ENCODE measurements at regions not wholly inside any gene's neighbourhood (a gene's known extent, or its start where the extent isn't known, plus 50 kb on each side); places are given as distances from the start of the nearest gene placed in this dataset.
"Not testable (repeated sequence)": the region's sequence is repeated elsewhere in the genome, so short reads cannot be mapped to it uniquely, and the experiment has no call there.

DNA sequence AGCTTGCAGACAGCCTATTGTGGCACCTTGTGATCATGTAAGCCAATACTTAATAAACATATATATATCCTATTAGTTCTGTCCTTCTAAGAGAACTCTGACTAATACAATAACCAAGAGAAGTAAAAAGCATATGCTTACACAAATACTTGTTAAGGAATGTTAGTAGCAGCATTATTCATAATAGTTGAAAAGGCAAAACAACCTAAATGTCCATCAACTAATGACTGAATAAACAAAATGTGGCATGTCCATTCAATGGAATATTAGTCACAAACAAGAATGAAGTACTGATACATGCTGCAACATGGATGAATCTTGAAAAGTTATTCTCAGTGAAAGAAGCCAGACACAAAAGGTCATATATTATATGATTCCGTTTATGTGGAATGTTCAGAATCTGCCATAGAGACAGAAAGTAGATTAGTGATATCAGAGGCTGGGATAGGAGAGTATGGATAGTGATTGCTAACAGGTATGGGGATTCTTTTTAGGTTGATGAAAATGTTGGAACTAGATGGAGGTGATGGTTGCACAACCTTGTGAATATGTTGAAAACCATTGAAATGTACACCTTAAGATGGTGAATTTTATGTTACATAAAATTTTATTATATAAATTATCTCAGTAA, 112.5 kb upstream of the UNC5B start:
- intact Hi-C loops (cut with DNase I, micrococcal nuclease) = no loop called here
- no peak overlapping the region for H3K27ac Mint-ChIP-seq
- H3K4me3 Mint-ChIP-seq = no peak overlapping the region

GRCh38 chr10:71103961-71104360, 108.4 kb upstream of the UNC5B start:
- no peak overlapping the region for H3K27ac ChIP-seq (ENCODE audit: low read depth in 1 of 2, low read length in 2 of 2)
- ChIA-PET CTCF (no interaction called here), POLR2A (no interaction called here)
- no peaks in the 10 kb centered on the region for H3K4me1 ChIP-seq (ENCODE audit: insufficient read depth, low read length)
- no peaks in the 10 kb centered on the region for H3K36me3 ChIP-seq (ENCODE audit: insufficient read depth, low read length)
- no peak for DNase-seq
- no peaks in the 10 kb centered on the region for H3K36me3 Mint-ChIP-seq (ENCODE audit: low read depth)
- H3K27me3 Mint-ChIP-seq = peaks cover 13% of the 10 kb centered on the region
- H3K27ac Mint-ChIP-seq = no peak overlapping the region
- H3K27me3 ChIP-seq (ENCODE audit: control insufficient read depth in 1 of 2, insufficient read depth in 2 of 2, low read length in 2 of 2) = peaks cover 0 to 5% of the 10 kb centered on the region in 2 experiments
- ATAC-seq (ENCODE audit: poor library complexity) = no peak
- no peak overlapping the region for H3K4me3 Mint-ChIP-seq
- no peak overlapping the region for H3K4me3 ChIP-seq (ENCODE audit: low read length)
- intact Hi-C loops (cut with DNase I, micrococcal nuclease) = no loop called here
- H3K9me3 Mint-ChIP-seq = no peaks in the 10 kb centered on the region
- peaks cover 0 to 7% of the 10 kb centered on the region in 2 experiments for H3K9me3 ChIP-seq (ENCODE audit: control insufficient read depth in 1 of 2, insufficient read depth in 1 of 2, low read length in 2 of 2)
- TF ChIP-seq, protein P1, sequence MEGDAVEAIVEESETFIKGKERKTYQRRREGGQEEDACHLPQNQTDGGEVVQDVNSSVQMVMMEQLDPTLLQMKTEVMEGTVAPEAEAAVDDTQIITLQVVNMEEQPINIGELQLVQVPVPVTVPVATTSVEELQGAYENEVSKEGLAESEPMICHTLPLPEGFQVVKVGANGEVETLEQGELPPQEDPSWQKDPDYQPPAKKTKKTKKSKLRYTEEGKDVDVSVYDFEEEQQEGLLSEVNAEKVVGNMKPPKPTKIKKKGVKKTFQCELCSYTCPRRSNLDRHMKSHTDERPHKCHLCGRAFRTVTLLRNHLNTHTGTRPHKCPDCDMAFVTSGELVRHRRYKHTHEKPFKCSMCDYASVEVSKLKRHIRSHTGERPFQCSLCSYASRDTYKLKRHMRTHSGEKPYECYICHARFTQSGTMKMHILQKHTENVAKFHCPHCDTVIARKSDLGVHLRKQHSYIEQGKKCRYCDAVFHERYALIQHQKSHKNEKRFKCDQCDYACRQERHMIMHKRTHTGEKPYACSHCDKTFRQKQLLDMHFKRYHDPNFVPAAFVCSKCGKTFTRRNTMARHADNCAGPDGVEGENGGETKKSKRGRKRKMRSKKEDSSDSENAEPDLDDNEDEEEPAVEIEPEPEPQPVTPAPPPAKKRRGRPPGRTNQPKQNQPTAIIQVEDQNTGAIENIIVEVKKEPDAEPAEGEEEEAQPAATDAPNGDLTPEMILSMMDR (IDR thresholded peaks at IDR 0.05) = no peak
- H3K4me1 Mint-ChIP-seq (ENCODE audit: low read depth) = no peaks in the 10 kb centered on the region

More for the DNA sequence above, 112.5 kb upstream of the UNC5B start:
- POLR2A ChIA-PET = no interaction called here
- DNase-seq (no peak), ATAC-seq (ENCODE audit: poor library complexity) (no peak)
- H3K27me3 ChIP-seq (ENCODE audit: control insufficient read depth in 1 of 2, insufficient read depth in 2 of 2, low read length in 2 of 2) = peaks cover 0 to 5% of the 10 kb centered on the region in 2 experiments
- Mint-ChIP-seq H3K9me3 (no peaks in the 10 kb centered on the region), H3K27me3 (peaks cover 34% of the 10 kb centered on the region), H3K4me1 (ENCODE audit: low read depth) (no peaks in the 10 kb centered on the region), H3K36me3 (ENCODE audit: low read depth) (no peaks in the 10 kb centered on the region)
- no peaks in the 10 kb centered on the region for H3K4me1 ChIP-seq (ENCODE audit: insufficient read depth, low read length)
- H3K9me3 ChIP-seq (ENCODE audit: control insufficient read depth in 1 of 2, insufficient read depth in 1 of 2, low read length in 2 of 2) = no peaks in the 10 kb centered on the region
- H3K4me3 ChIP-seq (ENCODE audit: low read length) = no peak overlapping the region
- TF ChIP-seq, protein P1 (IDR thresholded peaks at IDR 0.05) = no peak
- H3K27ac ChIP-seq (ENCODE audit: low read depth in 1 of 2, low read length in 2 of 2) = no peak overlapping the region
- CTCF ChIA-PET = no interaction called here
- no peaks in the 10 kb centered on the region for H3K36me3 ChIP-seq (ENCODE audit: insufficient read depth, low read length)

- intact Hi-C loops (cut with DNase I, micrococcal nuclease); POLR2A ChIA-PET; H3K36me3 Mint-ChIP-seq (ENCODE audit: low read depth); H3K9me3 ChIP-seq (ENCODE audit: control insufficient read depth in 1 of 2, insufficient read depth in 1 of 2, low read length in 2 of 2); H3K27me3 ChIP-seq (ENCODE audit: control insufficient read depth in 1 of 2, insufficient read depth in 2 of 2, low read length in 2 of 2); H3K4me3 ChIP-seq (ENCODE audit: low read length); CTCF ChIA-PET; ATAC-seq (ENCODE audit: poor library complexity); H3K27me3 Mint-ChIP-seq; H3K27ac Mint-ChIP-seq; H3K4me3 Mint-ChIP-seq; H3K36me3 ChIP-seq (ENCODE audit: insufficient read depth, low read length); H3K4me1 ChIP-seq (ENCODE audit: insufficient read depth, low read length); H3K9me3 Mint-ChIP-seq; H3K4me1 Mint-ChIP-seq (ENCODE audit: low read depth); H3K27ac ChIP-seq (ENCODE audit: low read depth in 1 of 2, low read length in 2 of 2): not testable (repeated sequence)
- DNase-seq = peak in 3 of 14 experiments; percentile 5 to 47 (median 31)
Observed at GRCh38 chr10:71106151-71106550, 106.2 kb upstream of the UNC5B start.

DNA sequence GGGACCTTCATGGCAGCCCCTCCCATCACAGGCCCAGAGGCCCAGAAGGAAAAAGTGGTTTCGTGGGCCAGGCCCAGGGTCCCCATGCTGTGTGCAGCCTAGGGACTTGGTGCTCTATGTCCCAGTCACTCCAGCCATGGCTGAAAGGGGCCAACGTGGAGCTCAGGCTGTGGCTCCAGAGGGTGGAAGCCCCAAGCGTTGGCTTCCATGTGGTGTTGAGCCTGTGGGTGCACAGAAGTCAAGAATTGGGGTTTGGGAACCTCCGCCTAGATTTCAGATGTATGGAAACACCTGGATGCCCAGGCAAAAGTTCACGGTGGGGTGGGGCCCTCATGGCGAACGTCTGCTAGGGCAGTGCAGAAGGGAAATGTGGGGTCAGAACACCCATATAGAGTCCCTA, 105.3 kb upstream of the UNC5B start:
- intact Hi-C loops (cut with DNase I, micrococcal nuclease); ATAC-seq (ENCODE audit: poor library complexity); H3K9me3 ChIP-seq (ENCODE audit: control insufficient read depth in 1 of 2, insufficient read depth in 1 of 2, low read length in 2 of 2); H3K4me3 ChIP-seq (ENCODE audit: low read length); H3K4me1 ChIP-seq (ENCODE audit: insufficient read depth, low read length); H3K9me3 Mint-ChIP-seq; CTCF ChIA-PET; H3K27ac Mint-ChIP-seq; H3K4me1 Mint-ChIP-seq (ENCODE audit: low read depth); H3K27ac ChIP-seq (ENCODE audit: low read depth in 1 of 2, low read length in 2 of 2); H3K36me3 ChIP-seq (ENCODE audit: insufficient read depth, low read length); POLR2A ChIA-PET; DNase-seq; H3K27me3 ChIP-seq (ENCODE audit: control insufficient read depth in 1 of 2, insufficient read depth in 2 of 2, low read length in 2 of 2); H3K36me3 Mint-ChIP-seq (ENCODE audit: low read depth); H3K4me3 Mint-ChIP-seq: not testable (repeated sequence)
- peaks cover 12% of the 10 kb centered on the region for H3K27me3 Mint-ChIP-seq

- H3K9me3 ChIP-seq (ENCODE audit: control insufficient read depth in 1 of 2, insufficient read depth in 1 of 2, low read length in 2 of 2); H3K4me1 Mint-ChIP-seq (ENCODE audit: low read depth); H3K4me3 Mint-ChIP-seq; H3K4me3 ChIP-seq (ENCODE audit: low read length); H3K36me3 Mint-ChIP-seq (ENCODE audit: low read depth); POLR2A ChIA-PET; H3K9me3 Mint-ChIP-seq; H3K27ac Mint-ChIP-seq; intact Hi-C loops (cut with DNase I, micrococcal nuclease); CTCF ChIA-PET; ATAC-seq (ENCODE audit: poor library complexity); H3K4me1 ChIP-seq (ENCODE audit: insufficient read depth, low read length); H3K27me3 ChIP-seq (ENCODE audit: control insufficient read depth in 1 of 2, insufficient read depth in 2 of 2, low read length in 2 of 2); H3K36me3 ChIP-seq (ENCODE audit: insufficient read depth, low read length); H3K27ac ChIP-seq (ENCODE audit: low read depth in 1 of 2, low read length in 2 of 2): not testable (repeated sequence)
- peaks cover 16% of the 10 kb centered on the region for H3K27me3 Mint-ChIP-seq
- peak in 2 of 14 experiments; percentile 17 to 25 for DNase-seq
Observed at GRCh38 chr10:71108042-71108441, 104.3 kb upstream of the UNC5B start.

Data from CD4-positive, alpha-beta T cell (primary cell).